ENCODE measurements at regions not wholly inside any gene's neighbourhood (a gene's known extent, or its start where the extent isn't known, plus 50 kb on each side); places are given as distances from the start of the nearest gene placed in this dataset.

- TF ChIP-seq USF2 (IDR thresholded peaks at IDR 0.05; ENCODE audit: borderline replicate concordance, low read depth, low read length) (no peak), HDGF (IDR thresholded peaks at IDR 0.05) (no peak), PBX3 (IDR thresholded peaks at IDR 0.05; ENCODE audit: insufficient replicate concordance, low read depth, low read length) (no peak), CTCF (IDR thresholded peaks at IDR 0.05 in 2 of 3, conservative IDR thresholded peaks at IDR 0.05 in 1 of 3; ENCODE audit: control insufficient read depth in 2 of 3, extremely low read depth in 1 of 3, insufficient read depth in 1 of 3, low read depth in 3 of 3, low read length in 3 of 3) (no peak), EP300 (IDR thresholded peaks at IDR 0.05; ENCODE audit: borderline replicate concordance in 1 of 2, control insufficient read depth in 1 of 2, low read depth in 2 of 2, low read length in 2 of 2) (no peak), ZSCAN29 (IDR thresholded peaks at IDR 0.05) (no peak), ASH2L (IDR thresholded peaks at IDR 0.05; ENCODE audit: borderline replicate concordance, low read depth) (no peak), PML (IDR thresholded peaks at IDR 0.05; ENCODE audit: low read length) (no peak), ZBTB33 (IDR thresholded peaks at IDR 0.05) (no peak), POLR2A (IDR thresholded peaks at IDR 0.05; ENCODE audit: low read depth, low read length) (no peak)
Observed at GRCh38 chr14:22416193-22416592, 172.8 kb downstream of the DAD1 start.
